Activated naive CD8-positive, alpha-beta T cell (primary cell): ENCODE measurements at regions not wholly inside any gene's neighbourhood (a gene's known extent, or its start where the extent isn't known, plus 50 kb on each side); places are given as distances from the start of the nearest gene placed in this dataset.
"Not testable (repeated sequence)": the region's sequence is repeated elsewhere in the genome, so short reads cannot be mapped to it uniquely, and the experiment has no call there.

Source experiments
- H3K27ac Mint-ChIP-seq: one replicate; pipeline ENCODE4 v1.8.0; 2021; ENCODE audit warnings: mixed read lengths
- H3K27me3 Mint-ChIP-seq: one replicate; pipeline ENCODE4 v1.8.0; 2021; ENCODE audit warnings: mixed read lengths
- H3K36me3 Mint-ChIP-seq: one replicate; pipeline ENCODE4 v1.8.0; 2021; ENCODE audit warnings: mixed read lengths
- H3K4me1 Mint-ChIP-seq: one replicate; pipeline ENCODE4 v1.8.0; 2021; ENCODE audit warnings: low read depth, mixed read lengths
- H3K4me3 Mint-ChIP-seq: one replicate; pipeline ENCODE4 v1.8.0; 2021; ENCODE audit warnings: mild to moderate bottlenecking, mixed read lengths
- H3K9me3 Mint-ChIP-seq: one replicate; pipeline ENCODE4 v1.8.0; 2021; ENCODE audit warnings: low read depth, mixed read lengths

- Mint-ChIP-seq H3K9me3 (peaks cover 8% of the 10 kb centered on the region), H3K4me3 (no peak overlapping the region), H3K27ac (no peak overlapping the region), H3K27me3 (no peaks in the 10 kb centered on the region), H3K4me1 (no peaks in the 10 kb centered on the region), H3K36me3 (no peaks in the 10 kb centered on the region)
Measured at GRCh38 chr5:87608385-87608784, 195.7 kb upstream of the CCNH start.

- Mint-ChIP-seq H3K4me3 (no peak overlapping the region), H3K9me3 (peaks cover 8% of the 10 kb centered on the region), H3K27ac (no peak overlapping the region), H3K27me3 (peaks cover 2% of the 10 kb centered on the region), H3K36me3 (no peaks in the 10 kb centered on the region), H3K4me1 (no peaks in the 10 kb centered on the region)
Measured at GRCh38 chr5:87605663-87606062, 192.9 kb upstream of the CCNH start.

GRCh38 chr5:87599778-87600177 is 187.0 kb upstream of the CCNH start:
- H3K27ac Mint-ChIP-seq = no peak overlapping the region
- H3K36me3 Mint-ChIP-seq = no peaks in the 10 kb centered on the region
- H3K4me1 Mint-ChIP-seq = no peaks in the 10 kb centered on the region
- H3K27me3 Mint-ChIP-seq = peaks cover 2% of the 10 kb centered on the region
- no peak overlapping the region for H3K4me3 Mint-ChIP-seq
- H3K9me3 Mint-ChIP-seq = peaks cover 17% of the 10 kb centered on the region

- H3K4me3 Mint-ChIP-seq = no peak overlapping the region
- H3K27me3 Mint-ChIP-seq = peaks cover 2% of the 10 kb centered on the region
Measured at GRCh38 chr5:87598460-87598859, 185.7 kb upstream of the CCNH start.

DNA sequence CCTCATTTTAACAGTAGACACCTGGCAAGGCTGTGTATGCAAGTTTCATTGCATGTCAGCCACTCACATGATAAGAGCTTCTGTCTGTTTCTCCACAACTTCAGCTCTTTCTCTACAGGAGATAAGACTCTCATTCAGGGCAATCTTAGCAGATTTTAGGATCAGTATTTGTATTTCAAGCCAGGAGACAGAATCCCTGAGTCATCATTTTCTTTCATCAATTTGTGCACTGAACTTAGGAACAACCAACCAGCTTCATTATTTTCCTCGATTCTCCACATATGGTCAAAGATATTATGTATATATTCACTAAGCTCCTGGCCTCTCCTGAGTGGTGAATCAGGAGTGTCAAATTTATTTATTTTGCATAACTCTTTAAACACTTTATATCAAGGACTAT is 181.8 kb upstream of the CCNH start:
- Mint-ChIP-seq H3K9me3 (peaks cover 9% of the 10 kb centered on the region), H3K27me3 (no peaks in the 10 kb centered on the region), H3K36me3 (no peaks in the 10 kb centered on the region), H3K27ac (no peak overlapping the region), H3K4me3 (no peak overlapping the region), H3K4me1 (no peaks in the 10 kb centered on the region)

More at GRCh38 chr5:87598460-87598859, 185.7 kb upstream of the CCNH start:
- Mint-ChIP-seq H3K4me1 (no peaks in the 10 kb centered on the region), H3K27ac (no peak overlapping the region), H3K9me3 (peaks cover 10% of the 10 kb centered on the region), H3K36me3 (no peaks in the 10 kb centered on the region)

GRCh38 chr5:87589587-87589986 is 176.9 kb upstream of the CCNH start:
- Mint-ChIP-seq H3K27ac (no peak overlapping the region), H3K4me3 (no peak overlapping the region), H3K4me1 (no peaks in the 10 kb centered on the region), H3K36me3 (no peaks in the 10 kb centered on the region), H3K9me3 (no peaks in the 10 kb centered on the region), H3K27me3 (no peaks in the 10 kb centered on the region)

GRCh38 chr5:87588316-87588715 is 175.6 kb upstream of the CCNH start:
- Mint-ChIP-seq H3K36me3 (no peaks in the 10 kb centered on the region), H3K9me3 (no peaks in the 10 kb centered on the region), H3K27ac (no peak overlapping the region), H3K4me3 (no peak overlapping the region), H3K27me3 (no peaks in the 10 kb centered on the region), H3K4me1 (no peaks in the 10 kb centered on the region)

GRCh38 chr5:87583704-87584103 is 171.0 kb upstream of the CCNH start:
- not testable (repeated sequence) for H3K4me1 Mint-ChIP-seq, H3K27me3 Mint-ChIP-seq, H3K9me3 Mint-ChIP-seq, H3K36me3 Mint-ChIP-seq, H3K4me3 Mint-ChIP-seq, H3K27ac Mint-ChIP-seq

GRCh38 chr5:87582149-87582548 is 169.4 kb upstream of the CCNH start:
- H3K27me3 Mint-ChIP-seq = peaks cover 3% of the 10 kb centered on the region
- no peaks in the 10 kb centered on the region for H3K36me3 Mint-ChIP-seq
- H3K4me1 Mint-ChIP-seq = no peaks in the 10 kb centered on the region
- H3K4me3 Mint-ChIP-seq = no peak overlapping the region
- no peak overlapping the region for H3K27ac Mint-ChIP-seq
- H3K9me3 Mint-ChIP-seq = no peaks in the 10 kb centered on the region

GRCh38 chr5:87581661-87582060 is 168.9 kb upstream of the CCNH start:
- Mint-ChIP-seq H3K4me3 (no peak overlapping the region), H3K36me3 (no peaks in the 10 kb centered on the region), H3K4me1 (no peaks in the 10 kb centered on the region), H3K27me3 (peaks cover 3% of the 10 kb centered on the region), H3K27ac (no peak overlapping the region), H3K9me3 (no peaks in the 10 kb centered on the region)

- Mint-ChIP-seq H3K4me3 (no peak overlapping the region), H3K27me3 (peaks cover 3% of the 10 kb centered on the region), H3K4me1 (no peaks in the 10 kb centered on the region), H3K36me3 (no peaks in the 10 kb centered on the region), H3K27ac (no peak overlapping the region), H3K9me3 (no peaks in the 10 kb centered on the region)
Measured at GRCh38 chr5:87579678-87580077, 166.9 kb upstream of the CCNH start.

GRCh38 chr5:87576867-87577266 is 164.1 kb upstream of the CCNH start:
- Mint-ChIP-seq H3K36me3 (no peaks in the 10 kb centered on the region), H3K27ac (no peak overlapping the region), H3K27me3 (peaks cover 3% of the 10 kb centered on the region), H3K9me3 (no peaks in the 10 kb centered on the region), H3K4me1 (no peaks in the 10 kb centered on the region), H3K4me3 (no peak overlapping the region)

DNA sequence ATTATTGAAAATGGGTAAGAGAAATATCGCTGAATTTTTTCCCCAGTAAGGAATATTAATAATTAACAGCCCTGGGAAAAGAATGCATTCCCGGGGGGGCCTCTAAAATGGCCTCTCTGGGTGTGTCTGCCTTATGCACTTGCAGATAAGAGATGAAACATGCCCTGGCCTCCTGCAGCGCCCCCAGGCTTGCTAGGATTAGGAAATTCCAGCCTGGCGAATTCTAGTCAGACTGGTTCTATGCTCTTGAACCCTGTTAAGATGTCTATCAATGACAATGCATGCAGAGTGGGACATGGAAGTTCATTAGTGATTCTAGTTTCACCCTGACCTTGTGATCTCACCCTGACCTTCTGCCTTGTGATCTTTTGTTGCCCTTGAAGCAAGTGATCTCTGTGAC is 163.6 kb upstream of the CCNH start:
- H3K4me3 Mint-ChIP-seq, H3K27ac Mint-ChIP-seq, H3K9me3 Mint-ChIP-seq, H3K4me1 Mint-ChIP-seq, H3K36me3 Mint-ChIP-seq, H3K27me3 Mint-ChIP-seq: not testable (repeated sequence)

DNA sequence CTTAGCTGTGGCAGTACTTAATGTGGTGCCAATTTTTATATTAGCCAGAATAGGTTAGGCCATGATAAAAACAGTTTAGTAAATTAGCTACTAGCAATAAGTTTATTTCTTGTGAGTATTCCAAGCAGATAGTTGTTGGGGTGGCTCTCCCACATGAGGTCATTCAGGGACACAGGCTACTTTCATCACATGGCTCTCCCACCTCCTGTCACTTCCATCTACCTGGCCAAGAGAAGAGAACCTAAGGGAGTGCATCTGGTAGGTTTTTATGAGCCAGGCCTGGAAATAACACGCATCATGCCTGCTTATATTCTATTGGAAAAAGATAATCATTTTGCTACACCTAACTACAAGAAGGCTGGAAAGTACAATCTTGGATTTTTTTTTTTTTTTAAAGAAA is 161.4 kb upstream of the CCNH start:
- H3K27ac Mint-ChIP-seq = no peak overlapping the region
- no peaks in the 10 kb centered on the region for H3K36me3 Mint-ChIP-seq
- no peaks in the 10 kb centered on the region for H3K9me3 Mint-ChIP-seq
- no peaks in the 10 kb centered on the region for H3K27me3 Mint-ChIP-seq
- no peak overlapping the region for H3K4me3 Mint-ChIP-seq
- H3K4me1 Mint-ChIP-seq = no peaks in the 10 kb centered on the region

GRCh38 chr5:87572611-87573010 is 159.9 kb upstream of the CCNH start:
- no peaks in the 10 kb centered on the region for H3K4me1 Mint-ChIP-seq
- H3K9me3 Mint-ChIP-seq = no peaks in the 10 kb centered on the region
- H3K36me3 Mint-ChIP-seq = no peaks in the 10 kb centered on the region
- H3K27me3 Mint-ChIP-seq = no peaks in the 10 kb centered on the region
- no peak overlapping the region for H3K27ac Mint-ChIP-seq
- H3K4me3 Mint-ChIP-seq = no peak overlapping the region

DNA sequence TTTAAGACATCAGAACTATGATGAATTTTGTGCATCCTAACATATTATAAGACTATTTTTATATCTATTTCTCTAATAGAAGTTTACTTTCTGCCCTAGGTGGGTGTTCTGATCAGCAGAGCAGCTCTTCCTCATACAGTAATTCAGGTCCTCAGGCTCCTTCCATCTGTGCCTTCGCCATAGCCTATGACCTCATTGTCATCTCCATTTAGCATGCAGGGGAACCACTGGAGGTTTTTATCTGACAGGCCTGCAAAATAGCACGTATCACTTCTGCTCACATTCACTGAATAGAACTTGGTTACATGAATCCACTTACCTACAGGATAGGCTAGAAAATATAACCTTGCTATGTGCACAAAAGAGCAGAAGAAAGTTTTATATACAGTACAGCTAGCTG is 159.4 kb upstream of the CCNH start:
- Mint-ChIP-seq H3K36me3 (no peaks in the 10 kb centered on the region), H3K4me3 (no peak overlapping the region), H3K9me3 (no peaks in the 10 kb centered on the region), H3K27me3 (no peaks in the 10 kb centered on the region), H3K4me1 (no peaks in the 10 kb centered on the region), H3K27ac (no peak overlapping the region)

DNA sequence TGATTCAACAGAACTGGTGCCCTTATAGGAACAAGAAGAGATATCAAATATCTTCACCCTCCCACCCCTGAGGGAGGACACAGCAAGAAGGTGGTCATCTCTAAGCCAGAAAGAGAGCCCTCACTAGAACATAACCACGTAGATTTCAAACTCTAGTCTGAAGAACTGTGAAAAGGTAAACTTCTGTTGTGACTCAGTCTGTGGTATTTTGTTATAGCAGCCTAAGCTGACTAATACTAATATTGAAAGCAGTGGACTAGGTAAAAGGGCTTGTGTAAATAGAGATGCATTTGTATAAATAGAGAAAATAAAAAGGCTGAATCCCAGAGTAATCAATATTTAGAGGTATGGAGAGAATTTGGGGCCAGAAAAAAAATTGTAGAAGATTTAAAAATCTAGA is 157.6 kb upstream of the CCNH start:
- Mint-ChIP-seq H3K9me3 (no peaks in the 10 kb centered on the region), H3K27ac (no peak overlapping the region), H3K27me3 (no peaks in the 10 kb centered on the region), H3K36me3 (no peaks in the 10 kb centered on the region), H3K4me3 (no peak overlapping the region), H3K4me1 (no peaks in the 10 kb centered on the region)
